ENCODE measurements at regions not wholly inside any gene's neighbourhood (a gene's known extent, or its start where the extent isn't known, plus 50 kb on each side); places are given as distances from the start of the nearest gene placed in this dataset.

DNA sequence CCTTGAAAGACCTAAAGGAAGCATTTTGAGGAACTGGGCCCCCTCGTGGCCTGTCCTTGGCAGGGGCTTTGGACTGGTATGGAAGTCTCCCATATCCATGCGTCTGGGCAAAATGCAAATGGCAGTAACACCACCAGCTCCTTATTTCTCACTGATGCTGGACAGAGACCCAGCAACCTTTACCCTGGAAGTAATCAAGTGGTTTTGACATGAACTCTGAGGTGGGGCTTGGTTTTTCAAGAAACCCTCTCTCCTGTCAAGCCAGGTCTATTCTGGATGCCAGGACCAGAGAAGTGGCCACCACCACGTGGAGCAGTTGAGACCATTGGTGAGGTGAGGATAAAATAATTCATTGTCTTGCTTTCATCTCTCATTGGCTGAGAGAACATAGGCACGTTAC, 84.4 kb downstream of the OTUD1 start:
- Histone ChIP-seq H3K27ac (ENCODE audit: low read length) (no peak overlapping the region), H3K9me3 (ENCODE audit: low read length) (no peaks in the 10 kb centered on the region), H3K9me2 (ENCODE audit: insufficient read depth, low read length) (no peaks in the 10 kb centered on the region), H3F3A (ENCODE audit: insufficient read depth, low read length, poor library complexity, severe bottlenecking) (no peaks in the 10 kb centered on the region), H3K4me2 (ENCODE audit: low read length) (no peak overlapping the region), H3K9ac (ENCODE audit: low read length) (no peak overlapping the region), H3K27me3 (ENCODE audit: insufficient read depth, low read depth, low read length) (no peaks in the 10 kb centered on the region), H3K4me3 (ENCODE audit: low read length) (no peak overlapping the region), H2AFZ (ENCODE audit: low read depth, low read length) (no peak overlapping the region), H3K36me3 (ENCODE audit: insufficient read depth, low read length) (no peaks in the 10 kb centered on the region), H4K20me1 (ENCODE audit: insufficient read depth) (no peaks in the 10 kb centered on the region), H3K79me2 (replicated peaks; ENCODE audit: insufficient read depth, low read length) (no peaks in the 10 kb centered on the region)
- no peak for TF ChIP-seq REST (IDR thresholded peaks at IDR 0.05; ENCODE audit: borderline replicate concordance)
- TF ChIP-seq SMC3 (conservative IDR thresholded peaks at IDR 0.05; ENCODE audit: poor library complexity), result no peak
- no peak for TF ChIP-seq EP300 (conservative IDR thresholded peaks at IDR 0.05; ENCODE audit: poor library complexity, severe bottlenecking)
- no peak for TF ChIP-seq POLR2AphosphoS5 (IDR thresholded peaks at IDR 0.05)
- no peak for TF ChIP-seq TAF1 (IDR thresholded peaks at IDR 0.05; ENCODE audit: low read depth)
- no peak for TF ChIP-seq CTCF (IDR thresholded peaks at IDR 0.05; ENCODE audit: poor library complexity, severe bottlenecking)
- no peak for TF ChIP-seq EZH2 (IDR thresholded peaks at IDR 0.05; ENCODE audit: borderline replicate concordance, insufficient read depth, low read length, poor library complexity, severe bottlenecking)
- TF ChIP-seq RAD21 (conservative IDR thresholded peaks at IDR 0.05), result no peak
- no peak for TF ChIP-seq MXI1 (conservative IDR thresholded peaks at IDR 0.05; ENCODE audit: poor library complexity, severe bottlenecking)

- no peak overlapping the region for H3K4me3 ChIP-seq (ENCODE audit: low read length)
Observed at GRCh38 chr10:23525406-23525805, 86.5 kb downstream of the OTUD1 start.

More at GRCh38 chr10:23525406-23525805, 86.5 kb downstream of the OTUD1 start:
- H3K79me2 ChIP-seq (replicated peaks; ENCODE audit: insufficient read depth, low read length), result no peaks in the 10 kb centered on the region
- no peak overlapping the region for H3K9ac ChIP-seq (ENCODE audit: low read length)
- H3K9me3 ChIP-seq (ENCODE audit: low read length), result no peaks in the 10 kb centered on the region
- H3F3A ChIP-seq (ENCODE audit: insufficient read depth, low read length, poor library complexity, severe bottlenecking), result no peaks in the 10 kb centered on the region
- H3K27me3 ChIP-seq (ENCODE audit: insufficient read depth, low read depth, low read length), result no peaks in the 10 kb centered on the region
- H3K27ac ChIP-seq (ENCODE audit: low read length), result no peak overlapping the region
- H3K4me2 ChIP-seq (ENCODE audit: low read length), result no peak overlapping the region
- TF ChIP-seq CTCF (IDR thresholded peaks at IDR 0.05; ENCODE audit: poor library complexity, severe bottlenecking), result no peak
- no peak for TF ChIP-seq SMC3 (conservative IDR thresholded peaks at IDR 0.05; ENCODE audit: poor library complexity)
- no peak for TF ChIP-seq EP300 (conservative IDR thresholded peaks at IDR 0.05; ENCODE audit: poor library complexity, severe bottlenecking)
- no peak for TF ChIP-seq POLR2AphosphoS5 (IDR thresholded peaks at IDR 0.05)
- no peak for TF ChIP-seq REST (IDR thresholded peaks at IDR 0.05; ENCODE audit: borderline replicate concordance)
- TF ChIP-seq MXI1 (conservative IDR thresholded peaks at IDR 0.05; ENCODE audit: poor library complexity, severe bottlenecking), result no peak
- no peak for TF ChIP-seq EZH2 (IDR thresholded peaks at IDR 0.05; ENCODE audit: borderline replicate concordance, insufficient read depth, low read length, poor library complexity, severe bottlenecking)
- no peak for TF ChIP-seq RAD21 (conservative IDR thresholded peaks at IDR 0.05)
- TF ChIP-seq TAF1 (IDR thresholded peaks at IDR 0.05; ENCODE audit: low read depth), result no peak
- no peaks in the 10 kb centered on the region for H4K20me1 ChIP-seq (ENCODE audit: insufficient read depth)
- H3K9me2 ChIP-seq (ENCODE audit: insufficient read depth, low read length), result no peaks in the 10 kb centered on the region
- no peaks in the 10 kb centered on the region for H3K36me3 ChIP-seq (ENCODE audit: insufficient read depth, low read length)
- no peak overlapping the region for H2AFZ ChIP-seq (ENCODE audit: low read depth, low read length)

Data from neural cell (in vitro differentiated cells).